SK-N-MC (cell line): ENCODE measurements at regions not wholly inside any gene's neighbourhood (a gene's known extent, or its start where the extent isn't known, plus 50 kb on each side); places are given as distances from the start of the nearest gene placed in this dataset.

Experiments
- EZH2 ChIP-seq: fragments of 200-600 bp; sonication (generic); IDR thresholded peaks from one replicate; pipeline ENCODE4 v1.6.1; 2017; ENCODE audit warnings: antibody characterized with exemption
- FOXP2 ChIP-seq: optimal IDR thresholded peaks from 2 replicates; pipeline ENCODE3; 2011; ENCODE audit warnings: mild to moderate bottlenecking, moderate library complexity; ENCODE audit not compliant: insufficient read depth; ENCODE audit errors: extremely low read length, control extremely low read depth
- POLR2AphosphoS5 ChIP-seq: IDR thresholded peaks from 2 replicates; pipeline ENCODE4 v1.6.1; 2012; ENCODE audit warnings: mild to moderate bottlenecking, low read depth, low read length, borderline replicate concordance

DNA sequence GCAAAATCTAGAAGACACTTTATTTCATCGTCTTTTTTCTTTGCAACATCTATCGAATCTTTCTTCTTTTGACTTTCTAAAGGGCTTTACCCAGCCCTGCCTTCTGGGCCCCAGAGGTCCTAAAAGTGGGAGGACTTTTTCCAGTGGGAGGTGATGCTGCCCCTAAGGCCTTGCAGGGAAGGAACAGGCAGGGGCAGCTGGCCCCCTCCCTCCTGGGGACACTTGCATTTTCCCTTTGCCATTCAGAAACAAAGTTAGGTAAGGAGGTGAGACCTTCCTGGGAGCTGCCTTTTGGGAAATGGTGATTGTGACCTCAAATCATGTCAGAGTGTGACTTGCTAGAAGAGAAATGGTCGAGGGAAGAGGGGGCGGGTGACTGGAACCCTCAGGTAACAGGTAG is 132.7 kb downstream of the GLI2 start:
- TF ChIP-seq EZH2 (no peak), POLR2AphosphoS5 (no peak), FOXP2 (no peak)
